Heart left ventricle (tissue), 16 donors: ENCODE measurements at regions not wholly inside any gene's neighbourhood (a gene's known extent, or its start where the extent isn't known, plus 50 kb on each side); places are given as distances from the start of the nearest gene placed in this dataset.

ENCODE experiments used
- ATAC-seq, 4 donors: fragments of 200-7000 bp; cut with Tn5 transposase; one replicate each; pipeline ENCODE4 v1.9.1; 2020 to 2022; ENCODE audit warnings: moderate library complexity in 4 of 4, mild to moderate bottlenecking in 3 of 4, moderate number of reproducible peaks in 1 of 4
- DNase-seq, 5 donors: peaks; one replicate each; pipeline ENCODE4 v3.0.0-alpha.2; 2020
- H3K27ac ChIP-seq, 12 donors: fragments of 200-600 bp; sonication (generic) in 4 of 12; one replicate each; pipeline versions ENCODE4 v1.5.0 to v1.8.0; 2016 to 2022; ENCODE audit warnings: mild to moderate bottlenecking in 2 of 12
- H3K27me3 ChIP-seq, 9 donors: fragments of 200-600 bp; sonication (generic) in 2 of 9; one replicate each; pipeline versions ENCODE4 v1.5.1 to v1.8.0; 2016 to 2022; ENCODE audit warnings: mild to moderate bottlenecking in 3 of 9
- H3K36me3 ChIP-seq, 9 donors: fragments of 200-600 bp; sonication (generic) in 2 of 9; one replicate each; pipeline versions ENCODE4 v1.5.0 to v1.8.0; 2018 to 2022; ENCODE audit warnings: mild to moderate bottlenecking in 2 of 9
- H3K4me1 ChIP-seq, 12 donors: fragments of 200-600 bp; sonication (generic) in 4 of 12; one replicate each; pipeline versions ENCODE4 v1.5.0 to v1.8.0; 2016 to 2022; ENCODE audit warnings: mild to moderate bottlenecking in 3 of 12
- H3K4me3 ChIP-seq, 12 donors: fragments of 200-600 bp; sonication (generic) in 4 of 12; one replicate each; pipeline versions ENCODE4 v1.5.0 to v1.8.0; 2017 to 2022; ENCODE audit warnings: mild to moderate bottlenecking in 9 of 12, moderate library complexity in 4 of 12
- H3K9me3 ChIP-seq, 12 donors: fragments of 200-600 bp; sonication (generic) in 4 of 12; one replicate each; pipeline versions ENCODE4 v1.5.0 to v1.8.0; 2016 to 2022; ENCODE audit warnings: mild to moderate bottlenecking in 1 of 12
- POLR2A ChIP-seq, 2 donors: fragments of 450-650 bp; IDR thresholded peaks; one replicate each; pipeline ENCODE4 v1.6.1; 2017; ENCODE audit warnings: antibody characterized with exemption in 2 of 2, mild to moderate bottlenecking in 2 of 2, moderate library complexity in 2 of 2
- WGBS, 4 donors: extraction: QIAGEN DNeasy Blood & Tissue Kit in 2 of 4; methylation state at CpG; one replicate each; pipeline versions ENCODE4 v1.1.5 to v1.1.7; 2013 to 2018; 5-methylcytosine and 5-hydroxymethylcytosine counted together
- intact Hi-C, 10 donors: fragments of 100-400 bp; cut with DNase I; formaldehyde crosslinking; loops; one replicate each; pipeline versions ENCODE4 v1.11.1 to v1.14.2; 2022
- TF ChIP-seq, protein P1 (sequence below), 12 donors: fragments of 200-600 bp; sonication (generic) in 4 of 12; IDR thresholded peaks; one replicate each; pipeline versions ENCODE4 v1.5.0 to v1.8.0; 2018 to 2022; ENCODE audit warnings: antibody characterized with exemption in 12 of 12, mild to moderate bottlenecking in 5 of 12
- donor health status: ischemic (EF 13 %, LVEDD 7.1; RV severe dilation, severe dysfunction).
- donor health status: healthy with polysubstance abuse.
- donor health status: DM: no; HTN: yes; CAD: no.
- donor health status: DM: no; HTN: no; CAD: no.
- donor health status: ischemic (EF 25% LVEDD 6.9; RV normal size, moderate dysfunction).
- donor health status: ischemic (EF 25% LVEDD 5.7; RV mildly dilated, moderate dysfunction).
- donor health status: healthy.
- donor health status: DM: yes; HTN: yes; CAD: no.
- donor health status: ischemic (EF 35%, LVEDD 5.7; RV mildly dilated, moderate dysfunction).
- donor health status: nonischemic (EF 11% LVEDD 7.7; RV severe dilation, severe dysfunction).
- donor health status: DM: yes; HTN: yes; CAD: no.
- donor health status: PGD.
- donor health status: ischemic (EF 29% LVEDD 5.4; RV normal size, mild dysfunction).
- donor health status: nonischemic (EF 23%, LVEDD 6.1; RV moderate dilation, normal function).

DNA sequence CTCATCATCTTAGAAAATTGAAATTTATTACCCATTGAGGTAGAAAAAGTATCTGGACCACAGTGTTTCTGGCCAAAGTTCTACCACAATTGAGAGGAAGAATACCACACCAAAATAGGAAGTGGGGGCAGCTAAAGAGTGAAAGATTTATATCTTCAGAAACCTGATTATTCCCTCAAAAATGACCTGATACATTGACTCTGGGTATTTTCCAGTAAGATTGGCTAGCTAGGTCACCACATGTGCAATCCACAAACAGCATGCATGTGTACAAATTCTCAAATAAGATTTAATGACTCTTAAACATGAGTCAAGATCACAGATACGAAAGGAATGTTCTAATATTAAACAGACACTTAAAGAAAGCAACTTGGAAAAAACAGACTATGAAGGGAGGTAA lies 1516.2 kb upstream of the PCDH20 start:
- no peak for DNase-seq
- ATAC-seq: no peak
- Histone ChIP-seq H3K36me3 (no peaks in the 10 kb centered on the region), H3K27ac (no peak overlapping the region), H3K27me3 (no peaks in the 10 kb centered on the region), H3K4me1 (no peaks in the 10 kb centered on the region), H3K4me3 (no peak overlapping the region), H3K9me3 (peaks cover 0 to 19% (median 0%) of the 10 kb centered on the region in 12 donors)
- 29 to 36% (median 33%) methylated on average over 1 of the region's 1 CpG for WGBS, 4 donors
- TF ChIP-seq, protein P1, sequence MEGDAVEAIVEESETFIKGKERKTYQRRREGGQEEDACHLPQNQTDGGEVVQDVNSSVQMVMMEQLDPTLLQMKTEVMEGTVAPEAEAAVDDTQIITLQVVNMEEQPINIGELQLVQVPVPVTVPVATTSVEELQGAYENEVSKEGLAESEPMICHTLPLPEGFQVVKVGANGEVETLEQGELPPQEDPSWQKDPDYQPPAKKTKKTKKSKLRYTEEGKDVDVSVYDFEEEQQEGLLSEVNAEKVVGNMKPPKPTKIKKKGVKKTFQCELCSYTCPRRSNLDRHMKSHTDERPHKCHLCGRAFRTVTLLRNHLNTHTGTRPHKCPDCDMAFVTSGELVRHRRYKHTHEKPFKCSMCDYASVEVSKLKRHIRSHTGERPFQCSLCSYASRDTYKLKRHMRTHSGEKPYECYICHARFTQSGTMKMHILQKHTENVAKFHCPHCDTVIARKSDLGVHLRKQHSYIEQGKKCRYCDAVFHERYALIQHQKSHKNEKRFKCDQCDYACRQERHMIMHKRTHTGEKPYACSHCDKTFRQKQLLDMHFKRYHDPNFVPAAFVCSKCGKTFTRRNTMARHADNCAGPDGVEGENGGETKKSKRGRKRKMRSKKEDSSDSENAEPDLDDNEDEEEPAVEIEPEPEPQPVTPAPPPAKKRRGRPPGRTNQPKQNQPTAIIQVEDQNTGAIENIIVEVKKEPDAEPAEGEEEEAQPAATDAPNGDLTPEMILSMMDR (IDR thresholded peaks at IDR 0.05): no peak
- no peak for TF ChIP-seq POLR2A (IDR thresholded peaks at IDR 0.05)
- intact Hi-C loops: no loop called here

DNA sequence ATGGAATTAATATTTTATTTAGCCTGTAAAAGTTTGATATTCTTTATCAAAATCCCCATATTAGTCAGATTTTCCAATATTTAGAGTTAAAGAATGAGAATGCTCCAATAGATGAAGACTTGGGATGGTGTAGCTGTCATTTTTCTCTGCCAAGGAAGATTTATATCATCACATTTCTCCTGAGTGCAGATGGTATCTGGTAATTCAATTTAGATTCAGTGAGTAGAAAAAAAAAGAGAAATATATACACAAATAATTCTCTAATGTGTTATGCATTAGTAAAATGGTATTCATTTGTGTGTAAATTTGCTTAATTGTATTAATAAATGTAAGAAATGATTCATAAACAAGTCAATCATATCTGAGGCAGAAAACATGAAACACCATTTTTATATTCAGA lies 1508.7 kb upstream of the PCDH20 start:
- Histone ChIP-seq H3K4me1 (no peaks in the 10 kb centered on the region), H3K27me3 (no peaks in the 10 kb centered on the region), H3K36me3 (no peaks in the 10 kb centered on the region), H3K9me3 (peaks cover 0 to 14% (median 0%) of the 10 kb centered on the region in 12 donors), H3K27ac (no peak overlapping the region), H3K4me3 (no peak overlapping the region)
- no peak for TF ChIP-seq POLR2A (IDR thresholded peaks at IDR 0.05)
- TF ChIP-seq, protein P1 (IDR thresholded peaks at IDR 0.05): no peak
- ATAC-seq (no peak), DNase-seq (no peak)
- intact Hi-C loops: no loop called here

DNA sequence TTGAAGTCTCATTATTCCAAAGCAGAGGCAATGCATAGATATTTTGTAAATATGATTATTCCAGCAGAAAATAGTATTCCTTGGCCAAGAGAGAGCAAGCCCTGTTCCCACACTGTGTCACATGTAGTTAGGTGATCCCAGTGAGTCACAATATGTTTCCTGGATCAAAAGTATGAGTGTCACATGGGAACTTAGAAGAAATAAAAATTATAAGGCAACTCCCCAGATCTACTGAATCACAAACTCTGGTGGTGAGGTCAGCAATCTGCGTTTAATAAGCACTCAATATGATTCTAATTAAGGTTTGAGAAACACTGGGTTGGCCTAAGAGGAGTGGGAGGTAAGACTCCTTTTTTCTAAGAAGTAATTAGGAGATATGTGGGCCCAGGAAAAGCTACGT lies 1504.5 kb upstream of the PCDH20 start:
- Histone ChIP-seq H3K9me3 (no peaks in the 10 kb centered on the region), H3K27ac (no peak overlapping the region), H3K36me3 (no peaks in the 10 kb centered on the region), H3K4me3 (no peak overlapping the region), H3K4me1 (no peaks in the 10 kb centered on the region), H3K27me3 (no peaks in the 10 kb centered on the region)
- no peak for ATAC-seq
- DNase-seq: no peak
- TF ChIP-seq, protein P1 (IDR thresholded peaks at IDR 0.05): no peak
- no peak for TF ChIP-seq POLR2A (IDR thresholded peaks at IDR 0.05)
- intact Hi-C loops: no loop called here
- WGBS, 4 donors: 49 to 68% (median 65%) methylated on average over 2 of the region's 2 CpGs

DNA sequence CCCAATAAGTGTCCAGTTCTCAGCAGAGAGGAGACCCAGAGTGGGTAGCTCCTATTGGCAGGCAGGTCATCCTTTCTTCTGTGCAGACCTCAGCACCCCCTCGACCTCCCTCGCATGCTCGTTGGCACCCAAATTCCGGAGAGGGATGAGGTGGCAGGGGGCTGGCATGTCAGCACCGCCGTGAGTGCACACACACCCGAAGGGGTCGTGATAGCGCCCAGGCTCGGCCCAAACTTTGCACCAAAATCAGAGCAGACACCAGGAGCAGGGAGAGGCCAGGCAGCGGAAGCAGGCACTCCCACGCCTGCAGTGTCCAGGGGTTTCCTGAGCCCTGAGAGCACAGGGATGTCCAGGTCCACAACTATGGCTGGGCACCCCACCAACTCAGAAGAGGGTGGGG lies 1503.8 kb upstream of the PCDH20 start:
- Histone ChIP-seq H3K4me3 (no peak overlapping the region), H3K36me3 (no peaks in the 10 kb centered on the region), H3K4me1 (no peaks in the 10 kb centered on the region), H3K27me3 (no peaks in the 10 kb centered on the region), H3K9me3 (no peaks in the 10 kb centered on the region), H3K27ac (no peak overlapping the region)
- intact Hi-C loops: no loop called here
- no peak for ATAC-seq
- DNase-seq: no peak
- WGBS, 4 donors: 81 to 91% (median 87%) methylated on average over 7 to 12 of the region's 12 CpGs
- TF ChIP-seq POLR2A (IDR thresholded peaks at IDR 0.05): no peak
- TF ChIP-seq, protein P1 (IDR thresholded peaks at IDR 0.05): no peak
